ENCODE measurements at regions not wholly inside any gene's neighbourhood (a gene's known extent, or its start where the extent isn't known, plus 50 kb on each side); places are given as distances from the start of the nearest gene placed in this dataset.

DNA sequence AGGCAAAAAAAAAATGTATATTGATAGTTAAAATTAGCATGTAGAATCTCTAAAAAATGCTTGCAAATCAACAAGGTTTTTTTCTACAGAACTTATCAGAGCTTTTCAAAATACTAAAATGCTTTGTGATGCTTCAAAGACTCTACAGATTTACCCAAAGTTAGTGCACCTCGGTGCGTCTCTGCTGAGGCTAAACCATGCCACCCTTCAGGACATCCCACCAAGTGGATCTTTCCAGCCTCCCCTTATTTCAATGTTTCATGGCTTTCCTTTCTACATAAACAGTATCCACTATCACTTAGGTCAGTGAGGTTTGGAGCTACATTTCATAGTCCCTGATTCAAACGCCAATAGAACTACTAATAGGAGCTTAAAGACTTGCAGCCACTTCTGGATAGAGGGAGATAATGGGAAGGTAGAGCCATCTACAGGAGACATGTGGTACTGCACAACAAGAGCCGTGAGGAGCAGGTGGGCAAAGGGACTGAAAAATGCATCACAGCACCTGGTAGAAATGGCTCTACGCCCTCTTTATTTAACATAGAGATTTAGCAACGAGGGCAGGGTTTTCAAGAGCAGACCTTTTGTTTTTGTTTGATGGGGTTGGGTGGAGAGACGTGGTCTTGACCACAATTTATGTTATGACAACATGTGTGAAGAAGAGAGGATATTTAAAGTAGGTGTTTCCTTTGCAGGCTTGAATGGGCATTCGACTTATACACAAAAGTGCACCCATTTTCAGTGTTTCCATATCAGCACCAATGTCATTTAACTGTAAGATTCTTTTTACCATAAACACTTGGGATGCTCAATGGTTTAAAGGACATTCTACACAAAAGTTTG is 56.1 kb upstream of the SLC35G4 start:
- in situ Hi-C loops (cut with HindIII; ENCODE audit: low pct_ligation_motif_present, low pct_unique_long_range_greater_than_20kb, low sequenced_read_pairs), result no loop called here
- DNase-seq, result peak; percentile 37

- in situ Hi-C loops (cut with HindIII; ENCODE audit: low pct_ligation_motif_present, low pct_unique_long_range_greater_than_20kb, low sequenced_read_pairs), result no loop called here
- no peak for DNase-seq
These were observed 60.4 kb upstream of the SLC35G4 start for GRCh38 chr18:11548916-11549551.

GRCh38 chr18:11548396-11548795 is 61.0 kb upstream of the SLC35G4 start:
- DNase-seq, result no peak
- in situ Hi-C loops (cut with HindIII; ENCODE audit: low pct_ligation_motif_present, low pct_unique_long_range_greater_than_20kb, low sequenced_read_pairs), result no loop called here

DNA sequence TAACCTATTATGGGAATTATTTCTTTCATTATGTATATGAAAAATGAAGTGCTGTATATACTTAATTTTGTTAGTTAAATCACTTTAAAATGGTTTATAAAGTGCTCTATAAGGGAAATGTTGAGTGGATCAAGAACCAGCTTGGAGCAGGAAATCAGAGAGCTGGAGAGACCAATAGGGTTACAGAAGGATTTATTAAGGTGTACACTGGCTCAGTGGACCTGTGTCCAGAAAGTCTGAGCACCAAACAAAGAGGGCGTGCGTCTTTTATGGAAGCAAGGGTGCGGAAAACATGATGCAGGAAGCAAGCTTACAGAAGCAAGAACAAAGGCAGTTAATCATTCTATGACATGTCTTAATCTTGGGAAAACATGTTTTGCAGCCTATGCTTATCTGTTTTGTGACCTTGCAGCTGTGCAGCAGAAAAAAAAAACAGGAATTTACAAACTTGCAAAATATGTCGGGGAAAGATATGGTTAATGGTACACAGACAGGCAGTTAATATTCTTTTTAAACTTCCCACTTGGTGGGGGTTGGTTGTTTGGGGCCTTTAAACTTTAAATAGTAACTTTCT is 65.2 kb upstream of the SLC35G4 start:
- DNase-seq, result no peak
- in situ Hi-C loops (cut with HindIII; ENCODE audit: low pct_ligation_motif_present, low pct_unique_long_range_greater_than_20kb, low sequenced_read_pairs), result no loop called here

- in situ Hi-C loops (cut with HindIII; ENCODE audit: low pct_ligation_motif_present, low pct_unique_long_range_greater_than_20kb, low sequenced_read_pairs), result no loop called here
- no peak for DNase-seq
These were observed 68.2 kb upstream of the SLC35G4 start for GRCh38 chr18:11541179-11541578.

DNA sequence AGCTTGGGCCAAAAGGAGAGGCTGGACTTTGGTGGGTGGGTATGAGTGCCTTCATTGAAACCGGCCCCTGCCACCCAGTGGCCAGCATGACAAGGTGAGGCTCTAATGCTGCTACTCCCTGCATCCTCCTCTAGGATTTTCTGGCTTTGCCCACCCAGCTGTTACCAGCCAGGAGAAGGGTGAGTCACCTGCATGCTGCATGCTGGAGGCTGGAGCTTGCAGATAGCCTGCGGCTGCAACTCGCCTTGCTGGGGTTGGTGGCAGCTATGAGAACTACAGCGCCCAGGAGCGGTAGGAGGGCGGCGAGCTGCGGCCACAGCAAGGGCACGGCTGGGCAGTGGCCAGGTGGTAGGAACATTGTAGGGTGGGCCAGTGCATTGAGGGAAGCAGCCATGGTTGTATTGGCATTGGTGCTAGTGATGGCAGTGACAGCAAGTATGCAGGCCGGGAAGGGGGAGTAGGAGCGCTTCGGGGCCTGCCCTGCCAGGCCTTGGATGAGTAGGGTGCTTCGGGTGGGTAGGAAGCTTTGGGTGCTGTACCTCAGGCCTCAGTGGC is 75.4 kb upstream of the SLC35G4 start:
- DNase-seq, result no peak
- in situ Hi-C loops (cut with HindIII; ENCODE audit: low pct_ligation_motif_present, low pct_unique_long_range_greater_than_20kb, low sequenced_read_pairs), result no loop called here

DNA sequence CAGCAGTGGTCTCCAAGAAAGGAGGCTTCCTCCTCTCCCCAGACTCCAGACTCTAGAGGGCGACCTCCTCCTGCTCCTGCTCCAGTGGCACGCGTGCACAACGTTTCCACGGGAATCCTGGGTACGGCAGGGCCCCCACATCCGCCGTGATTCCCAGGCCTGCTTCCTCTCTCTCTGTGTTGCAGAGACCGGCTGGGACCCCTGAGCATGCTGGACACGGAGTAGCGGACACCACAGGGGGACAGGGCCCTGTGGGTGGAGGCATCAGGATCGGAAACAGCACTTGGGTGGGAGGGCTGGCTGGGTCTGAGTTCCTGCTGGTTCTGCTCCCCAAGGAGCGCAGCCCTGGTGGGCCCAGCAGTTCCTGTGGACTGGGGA is 75.9 kb upstream of the SLC35G4 start:
- in situ Hi-C loops (cut with HindIII; ENCODE audit: low pct_ligation_motif_present, low pct_unique_long_range_greater_than_20kb, low sequenced_read_pairs), result no loop called here
- DNase-seq, result no peak

DNA sequence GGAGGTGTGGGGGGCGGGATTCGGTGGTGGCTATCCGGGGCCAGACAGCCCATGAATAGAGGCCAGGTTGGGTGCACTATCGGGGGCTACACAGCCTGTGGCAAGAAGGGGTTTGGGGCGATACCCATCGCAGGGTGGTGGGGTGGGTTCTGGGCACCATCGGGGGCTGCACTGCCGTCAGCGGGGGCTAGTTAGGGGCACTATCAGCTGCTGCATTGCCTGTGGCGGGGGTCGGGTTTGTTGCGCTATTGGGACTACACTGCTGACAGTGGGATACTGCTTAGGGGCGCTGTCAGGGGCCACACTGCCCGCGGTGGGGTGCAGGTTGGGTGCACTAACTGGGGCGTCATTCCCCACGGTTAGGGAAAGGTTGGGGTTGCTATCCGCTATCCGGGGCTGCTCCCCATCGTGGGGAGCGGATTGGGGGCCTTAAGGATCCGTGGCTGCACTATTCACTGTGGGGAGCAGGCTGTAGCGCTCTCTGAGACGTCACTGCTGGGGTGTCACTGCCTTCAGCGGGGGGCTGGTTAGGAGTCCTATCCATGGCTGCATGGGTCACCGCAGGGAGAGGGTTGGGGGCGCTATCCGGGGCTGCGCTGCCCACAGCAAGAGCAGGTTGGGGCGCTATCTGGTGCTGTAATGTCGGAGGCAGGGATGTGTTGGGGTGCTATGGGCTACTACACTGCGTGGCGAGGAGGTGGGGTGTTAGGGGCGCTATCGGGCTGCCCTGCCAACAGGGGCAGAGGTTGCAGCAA is 76.5 kb upstream of the SLC35G4 start:
- no peak for DNase-seq
- in situ Hi-C loops (cut with HindIII; ENCODE audit: low pct_ligation_motif_present, low pct_unique_long_range_greater_than_20kb, low sequenced_read_pairs), result no loop called here

GRCh38 chr18:11529081-11529480 is 80.3 kb upstream of the SLC35G4 start:
- in situ Hi-C loops (cut with HindIII; ENCODE audit: low pct_ligation_motif_present, low pct_unique_long_range_greater_than_20kb, low sequenced_read_pairs), result no loop called here
- DNase-seq, result no peak

GRCh38 chr18:11526675-11527074 is 82.7 kb upstream of the SLC35G4 start:
- in situ Hi-C loops (cut with HindIII; ENCODE audit: low pct_ligation_motif_present, low pct_unique_long_range_greater_than_20kb, low sequenced_read_pairs), result no loop called here

GRCh38 chr18:11523804-11524203 is 85.6 kb upstream of the SLC35G4 start:
- no peak for DNase-seq
- in situ Hi-C loops (cut with HindIII; ENCODE audit: low pct_ligation_motif_present, low pct_unique_long_range_greater_than_20kb, low sequenced_read_pairs), result no loop called here

More at GRCh38 chr18:11526675-11527074, 82.7 kb upstream of the SLC35G4 start:
- no peak for DNase-seq

GRCh38 chr18:11522992-11523391 is 86.4 kb upstream of the SLC35G4 start:
- DNase-seq, result no peak
- in situ Hi-C loops (cut with HindIII; ENCODE audit: low pct_ligation_motif_present, low pct_unique_long_range_greater_than_20kb, low sequenced_read_pairs), result no loop called here

GRCh38 chr18:11521853-11522252 is 87.5 kb upstream of the SLC35G4 start:
- in situ Hi-C loops (cut with HindIII; ENCODE audit: low pct_ligation_motif_present, low pct_unique_long_range_greater_than_20kb, low sequenced_read_pairs), result no loop called here
- DNase-seq, result no peak

DNA sequence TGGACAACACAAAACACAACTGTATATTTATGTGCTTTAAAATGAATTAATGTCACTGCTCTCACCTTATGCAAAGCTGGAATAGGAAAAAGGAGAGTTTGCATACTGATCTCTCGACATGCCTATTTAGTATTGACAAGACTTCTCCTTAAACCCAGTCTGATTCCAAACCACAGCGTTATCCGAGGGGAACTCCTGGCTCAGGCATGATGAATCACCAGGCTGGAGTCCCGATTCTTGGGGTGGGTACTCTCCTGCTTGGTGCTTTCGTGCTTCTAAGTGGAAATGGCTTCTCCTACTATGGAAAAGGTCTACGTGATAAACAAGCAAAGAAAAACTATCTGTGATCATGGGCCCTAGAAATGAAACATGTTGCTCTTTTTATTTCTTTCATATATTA is 88.9 kb upstream of the SLC35G4 start:
- in situ Hi-C loops (cut with HindIII; ENCODE audit: low pct_ligation_motif_present, low pct_unique_long_range_greater_than_20kb, low sequenced_read_pairs), result no loop called here
- no peak for DNase-seq

- peak; percentile 63 for DNase-seq
- in situ Hi-C loops (cut with HindIII; ENCODE audit: low pct_ligation_motif_present, low pct_unique_long_range_greater_than_20kb, low sequenced_read_pairs), result no loop called here
These were observed 90.4 kb upstream of the SLC35G4 start for GRCh38 chr18:11518788-11519685.

DNA sequence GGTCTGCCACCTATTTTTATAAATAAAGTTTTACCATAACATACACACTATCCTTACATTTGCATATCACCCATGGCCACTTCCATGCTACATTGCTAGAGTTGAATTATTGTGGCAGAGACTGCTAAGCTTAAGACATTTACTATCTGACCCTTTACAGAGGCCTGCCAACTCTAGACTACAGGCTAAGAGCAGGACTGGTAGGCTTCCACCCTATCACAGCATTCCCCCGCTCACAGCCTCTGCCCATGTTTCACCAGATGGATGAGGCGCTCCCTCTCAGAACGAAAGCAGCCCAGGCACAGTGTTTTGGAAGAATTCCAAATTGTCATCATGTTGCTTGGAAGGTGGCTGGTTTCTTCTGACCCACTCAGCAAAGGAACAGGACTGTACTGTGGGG is 91.7 kb upstream of the SLC35G4 start:
- in situ Hi-C loops (cut with HindIII; ENCODE audit: low pct_ligation_motif_present, low pct_unique_long_range_greater_than_20kb, low sequenced_read_pairs), result no loop called here
- no peak for DNase-seq

- in situ Hi-C loops (cut with HindIII; ENCODE audit: low pct_ligation_motif_present, low pct_unique_long_range_greater_than_20kb, low sequenced_read_pairs), result no loop called here
- no peak for DNase-seq
These were observed 92.5 kb upstream of the SLC35G4 start for GRCh38 chr18:11516751-11517503.
